SK-N-SH treated with all-trans-retinoic acid at 6 μM for 48 hours (cell line): ENCODE measurements at regions not wholly inside any gene's neighbourhood (a gene's known extent, or its start where the extent isn't known, plus 50 kb on each side); places are given as distances from the start of the nearest gene placed in this dataset.
"Not testable (repeated sequence)": the region's sequence is repeated elsewhere in the genome, so short reads cannot be mapped to it uniquely, and the experiment has no call there.

Experiments used
- ATAC-seq: fragments of 200-7000 bp; cut with Tn5 transposase; 3 replicates; pipeline ENCODE4 v1.9.1; 2020; ENCODE audit warnings: mild to moderate bottlenecking, moderate library complexity
- ARNTL ChIP-seq: fragments of 450-650 bp; formaldehyde crosslinking; IDR thresholded peaks from 2 replicates; pipeline ENCODE4 v1.5.0; 2020; ENCODE audit warnings: low read depth, mild to moderate bottlenecking, moderate library complexity, borderline replicate concordance
- BACH2 ChIP-seq: fragments of 250-450 bp; sonication (Bioruptor Pico); IDR thresholded peaks from 2 replicates; pipeline ENCODE4 v1.9.0; 2021; ENCODE audit warnings: mild to moderate bottlenecking, borderline replicate concordance
- CREB5 ChIP-seq: fragments of 250-450 bp; sonication (Bioruptor Pico); IDR thresholded peaks from 2 replicates; pipeline ENCODE4 v1.5.1; 2020; ENCODE audit warnings: low read depth, mild to moderate bottlenecking, moderate library complexity
- CSDC2 ChIP-seq: fragments of 250-450 bp; sonication (Bioruptor Pico); IDR thresholded peaks from 2 replicates; pipeline ENCODE4 v1.5.0; 2020; ENCODE audit warnings: mild to moderate bottlenecking, moderate library complexity
- ESRRG ChIP-seq: fragments of 250-450 bp; sonication (Bioruptor Pico); IDR thresholded peaks from 2 replicates; pipeline ENCODE4 v1.6.1; 2021; ENCODE audit warnings: mild to moderate bottlenecking
- GLIS3 ChIP-seq: fragments of 250-450 bp; sonication (Bioruptor Pico); IDR thresholded peaks from 2 replicates; pipeline ENCODE4 v1.5.0; 2020; ENCODE audit warnings: mild to moderate bottlenecking, moderate library complexity
- ISL1 ChIP-seq: fragments of 250-450 bp; sonication (Bioruptor Pico); IDR thresholded peaks from 2 replicates; pipeline ENCODE4 v2.1.2; 2022; ENCODE audit warnings: mild to moderate bottlenecking, moderate library complexity
- OSR1 ChIP-seq: fragments of 250-450 bp; sonication (Bioruptor Pico); IDR thresholded peaks from 2 replicates; pipeline ENCODE4 v1.8.0; 2022; ENCODE audit warnings: moderate library complexity, mild to moderate bottlenecking, inconsistent platforms
- PPARA ChIP-seq: fragments of 250-450 bp; sonication (Bioruptor Pico); IDR thresholded peaks from 2 replicates; pipeline ENCODE4 v1.5.0; 2020; ENCODE audit warnings: mild to moderate bottlenecking, borderline replicate concordance
- RARB ChIP-seq: fragments of 250-450 bp; sonication (Bioruptor Pico); IDR thresholded peaks from 2 replicates; pipeline ENCODE4 v1.8.0; 2021; ENCODE audit warnings: mild to moderate bottlenecking, moderate library complexity
- SNAI2 ChIP-seq: fragments of 250-450 bp; sonication (Bioruptor Pico); IDR thresholded peaks from 2 replicates; pipeline ENCODE4 v1.5.0; 2020; ENCODE audit warnings: mild to moderate bottlenecking, moderate library complexity
- TCF4 ChIP-seq: fragments of 250-450 bp; sonication (Bioruptor Pico); IDR thresholded peaks from 2 replicates; pipeline ENCODE4 v1.8.0; 2021; ENCODE audit warnings: mild to moderate bottlenecking, moderate library complexity, borderline replicate concordance
- TOX ChIP-seq: fragments of 250-450 bp; sonication (Bioruptor Pico); IDR thresholded peaks from 2 replicates; pipeline ENCODE4 v1.8.0; 2021; ENCODE audit warnings: mild to moderate bottlenecking, moderate library complexity, borderline replicate concordance
- ZC3H10 ChIP-seq: fragments of 250-450 bp; sonication (Bioruptor Pico); IDR thresholded peaks from 2 replicates; pipeline ENCODE4 v1.5.1; 2021; ENCODE audit warnings: mild to moderate bottlenecking, moderate library complexity
- ZFP3 ChIP-seq: fragments of 250-450 bp; sonication (Bioruptor Pico); IDR thresholded peaks from 2 replicates; pipeline ENCODE4 v1.5.0; 2020; ENCODE audit warnings: mild to moderate bottlenecking, moderate library complexity
- ZFP30 ChIP-seq: fragments of 450-650 bp; formaldehyde crosslinking; IDR thresholded peaks from 2 replicates; pipeline ENCODE4 v1.5.0; 2022; ENCODE audit warnings: mild to moderate bottlenecking, moderate library complexity
- ZNF565 ChIP-seq: fragments of 450-650 bp; formaldehyde crosslinking; conservative IDR thresholded peaks from 2 replicates; pipeline ENCODE4 v1.5.0; 2020; ENCODE audit warnings: low read depth, mild to moderate bottlenecking, moderate library complexity
- ZNF70 ChIP-seq: fragments of 450-650 bp; formaldehyde crosslinking; IDR thresholded peaks from 2 replicates; pipeline ENCODE4 v1.5.0; 2020; ENCODE audit warnings: mild to moderate bottlenecking, moderate library complexity
- ZNF8 ChIP-seq: fragments of 450-650 bp; formaldehyde crosslinking; IDR thresholded peaks from 2 replicates; pipeline ENCODE4 v1.5.0; 2020; ENCODE audit warnings: mild to moderate bottlenecking, moderate library complexity
- TF ChIP-seq, protein P1 (sequence below): fragments of 250-450 bp; sonication (Bioruptor Pico); IDR thresholded peaks from 2 replicates; pipeline ENCODE4 v1.5.1; 2021; ENCODE audit warnings: mild to moderate bottlenecking, moderate library complexity
- TF ChIP-seq, protein P2 (sequence below): fragments of 250-450 bp; sonication (Bioruptor Pico); IDR thresholded peaks from 2 replicates; pipeline ENCODE4 v1.8.0; 2021; ENCODE audit warnings: low read depth, mild to moderate bottlenecking, moderate library complexity, borderline replicate concordance
- TF ChIP-seq, protein P3 (sequence below): fragments of 250-450 bp; sonication (Bioruptor Pico); IDR thresholded peaks from 2 replicates; pipeline ENCODE4 v1.5.0; 2020; ENCODE audit warnings: mild to moderate bottlenecking, moderate library complexity

- no peak for TF ChIP-seq TCF4 (CRISPR knock-in tag)
- TF ChIP-seq OSR1 (CRISPR knock-in tag): no peak
- no peak for TF ChIP-seq ZNF565 (CRISPR knock-in tag)
- no peak for TF ChIP-seq ZFP3 (CRISPR knock-in tag)
- TF ChIP-seq ZFP30 (CRISPR knock-in tag): no peak
- TF ChIP-seq, protein P1, sequence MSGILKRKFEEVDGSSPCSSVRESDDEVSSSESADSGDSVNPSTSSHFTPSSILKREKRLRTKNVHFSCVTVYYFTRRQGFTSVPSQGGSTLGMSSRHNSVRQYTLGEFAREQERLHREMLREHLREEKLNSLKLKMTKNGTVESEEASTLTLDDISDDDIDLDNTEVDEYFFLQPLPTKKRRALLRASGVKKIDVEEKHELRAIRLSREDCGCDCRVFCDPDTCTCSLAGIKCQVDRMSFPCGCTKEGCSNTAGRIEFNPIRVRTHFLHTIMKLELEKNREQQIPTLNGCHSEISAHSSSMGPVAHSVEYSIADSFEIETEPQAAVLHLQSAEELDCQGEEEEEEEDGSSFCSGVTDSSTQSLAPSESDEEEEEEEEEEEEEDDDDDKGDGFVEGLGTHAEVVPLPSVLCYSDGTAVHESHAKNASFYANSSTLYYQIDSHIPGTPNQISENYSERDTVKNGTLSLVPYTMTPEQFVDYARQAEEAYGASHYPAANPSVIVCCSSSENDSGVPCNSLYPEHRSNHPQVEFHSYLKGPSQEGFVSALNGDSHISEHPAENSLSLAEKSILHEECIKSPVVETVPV: no peak
- no peak for TF ChIP-seq TOX (CRISPR knock-in tag)
- no peak for TF ChIP-seq ZNF70 (CRISPR knock-in tag)
- TF ChIP-seq CREB5: no peak
- TF ChIP-seq, all 23 proteins: peak for 0
- ATAC-seq: no peak
Observed at GRCh38 chr12:58117667-58118066, 176.3 kb downstream of the ATP23 start.

GRCh38 chr12:58125761-58126160 is 184.4 kb downstream of the ATP23 start:
- ATAC-seq: not testable (repeated sequence)

DNA sequence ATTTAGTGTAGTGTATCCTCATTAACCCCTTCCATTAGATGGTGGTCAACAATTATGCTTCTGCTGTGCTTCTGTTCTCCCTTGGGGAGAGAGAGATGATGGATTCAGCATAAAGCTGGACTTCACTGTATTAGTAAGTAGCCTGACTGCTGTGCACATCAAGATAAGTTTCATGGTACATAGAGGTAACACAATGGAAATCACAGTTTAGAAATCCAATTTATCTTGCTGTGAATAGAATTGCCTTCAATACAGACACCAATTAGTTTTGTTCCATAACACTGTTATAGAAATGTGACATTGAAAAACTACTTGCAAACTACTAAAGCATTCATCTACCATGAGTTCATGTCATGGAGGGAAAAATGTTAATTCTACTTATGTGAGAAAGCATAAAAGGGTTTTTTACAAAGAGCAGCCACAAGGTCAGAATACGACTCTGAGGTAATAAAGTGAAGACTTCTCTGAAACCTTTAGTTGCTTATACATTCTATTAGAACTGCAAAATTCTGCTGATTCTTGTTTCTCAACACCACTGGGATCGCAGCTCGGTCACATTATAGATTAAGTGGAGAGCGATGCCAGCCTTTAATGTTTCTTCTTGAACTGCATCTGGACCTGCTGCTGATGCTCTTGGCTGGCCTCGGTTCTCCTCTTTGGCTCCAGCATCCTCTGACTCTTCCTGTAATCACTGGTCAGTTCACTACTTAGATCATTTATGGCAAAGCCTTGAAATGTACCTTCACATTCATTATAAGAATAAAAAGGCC is 190.8 kb downstream of the ATP23 start:
- ATAC-seq: no peak
- TF ChIP-seq ZFP3 (CRISPR knock-in tag): no peak
- TF ChIP-seq ZFP30 (CRISPR knock-in tag): no peak
- no peak for TF ChIP-seq CREB5
- no peak for TF ChIP-seq ISL1 (CRISPR knock-in tag)
- TF ChIP-seq CSDC2 (CRISPR knock-in tag): no peak
- no peak for TF ChIP-seq RARB (CRISPR knock-in tag)
- no peak for TF ChIP-seq ZNF8 (CRISPR knock-in tag)
- no peak for TF ChIP-seq BACH2 (CRISPR knock-in tag)
- no peak for TF ChIP-seq TOX (CRISPR knock-in tag)
- TF ChIP-seq, all 23 proteins: peak for 0

DNA sequence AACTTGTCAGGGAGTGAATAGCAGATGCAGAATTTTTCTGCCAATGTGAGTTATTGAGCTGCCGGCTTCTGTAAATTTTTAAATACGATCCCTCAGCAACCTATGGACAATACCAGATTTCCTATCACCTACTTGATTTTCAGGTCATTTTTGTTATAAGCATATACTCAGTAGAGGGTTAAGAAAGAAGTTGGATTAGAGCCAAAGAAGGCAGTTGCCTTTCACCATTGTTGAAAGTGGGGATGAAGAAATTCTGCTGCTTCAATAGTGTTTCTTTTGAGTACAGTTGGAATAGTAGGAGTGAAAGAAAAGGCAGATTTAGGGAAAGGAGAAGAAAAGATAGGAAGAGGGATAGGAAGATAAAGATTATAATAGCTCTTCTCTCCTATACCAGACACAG is 197.1 kb downstream of the ATP23 start:
- TF ChIP-seq PPARA: no peak
- no peak for TF ChIP-seq CSDC2 (CRISPR knock-in tag)

DNA sequence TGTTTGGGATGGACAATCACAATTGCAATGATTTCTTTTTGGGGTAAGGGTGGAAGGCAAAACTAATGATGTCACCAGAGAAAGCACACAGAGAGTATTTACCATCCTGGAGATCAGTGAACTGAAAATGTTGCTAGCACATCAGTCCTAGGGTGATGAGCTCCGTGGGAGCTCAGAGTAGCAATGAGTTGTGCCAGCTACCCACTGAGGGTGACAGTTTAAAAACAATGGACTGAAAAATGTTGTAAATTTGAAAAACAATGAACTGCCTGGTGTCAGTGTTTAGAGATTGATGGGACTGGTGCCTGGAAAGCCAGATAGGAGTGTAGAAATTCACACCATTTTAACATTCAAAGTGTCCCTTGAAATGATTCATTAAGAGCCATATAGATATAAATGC is 198.5 kb downstream of the ATP23 start:
- no peak for ATAC-seq
- TF ChIP-seq, protein P2, sequence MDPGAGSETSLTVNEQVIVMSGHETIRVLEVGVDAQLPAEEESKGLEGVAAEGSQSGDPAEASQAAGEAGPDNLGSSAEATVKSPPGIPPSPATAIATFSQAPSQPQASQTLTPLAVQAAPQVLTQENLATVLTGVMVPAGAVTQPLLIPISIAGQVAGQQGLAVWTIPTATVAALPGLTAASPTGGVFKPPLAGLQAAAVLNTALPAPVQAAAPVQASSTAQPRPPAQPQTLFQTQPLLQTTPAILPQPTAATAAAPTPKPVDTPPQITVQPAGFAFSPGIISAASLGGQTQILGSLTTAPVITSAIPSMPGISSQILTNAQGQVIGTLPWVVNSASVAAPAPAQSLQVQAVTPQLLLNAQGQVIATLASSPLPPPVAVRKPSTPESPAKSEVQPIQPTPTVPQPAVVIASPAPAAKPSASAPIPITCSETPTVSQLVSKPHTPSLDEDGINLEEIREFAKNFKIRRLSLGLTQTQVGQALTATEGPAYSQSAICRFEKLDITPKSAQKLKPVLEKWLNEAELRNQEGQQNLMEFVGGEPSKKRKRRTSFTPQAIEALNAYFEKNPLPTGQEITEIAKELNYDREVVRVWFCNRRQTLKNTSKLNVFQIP (CRISPR knock-in tag): no peak
- no peak for TF ChIP-seq TOX (CRISPR knock-in tag)
- TF ChIP-seq OSR1 (CRISPR knock-in tag): no peak
- no peak for TF ChIP-seq ESRRG (CRISPR knock-in tag)
- no peak for TF ChIP-seq GLIS3
- no peak for TF ChIP-seq ZNF565 (CRISPR knock-in tag)
- TF ChIP-seq ARNTL (CRISPR knock-in tag): no peak
- TF ChIP-seq, protein P3, sequence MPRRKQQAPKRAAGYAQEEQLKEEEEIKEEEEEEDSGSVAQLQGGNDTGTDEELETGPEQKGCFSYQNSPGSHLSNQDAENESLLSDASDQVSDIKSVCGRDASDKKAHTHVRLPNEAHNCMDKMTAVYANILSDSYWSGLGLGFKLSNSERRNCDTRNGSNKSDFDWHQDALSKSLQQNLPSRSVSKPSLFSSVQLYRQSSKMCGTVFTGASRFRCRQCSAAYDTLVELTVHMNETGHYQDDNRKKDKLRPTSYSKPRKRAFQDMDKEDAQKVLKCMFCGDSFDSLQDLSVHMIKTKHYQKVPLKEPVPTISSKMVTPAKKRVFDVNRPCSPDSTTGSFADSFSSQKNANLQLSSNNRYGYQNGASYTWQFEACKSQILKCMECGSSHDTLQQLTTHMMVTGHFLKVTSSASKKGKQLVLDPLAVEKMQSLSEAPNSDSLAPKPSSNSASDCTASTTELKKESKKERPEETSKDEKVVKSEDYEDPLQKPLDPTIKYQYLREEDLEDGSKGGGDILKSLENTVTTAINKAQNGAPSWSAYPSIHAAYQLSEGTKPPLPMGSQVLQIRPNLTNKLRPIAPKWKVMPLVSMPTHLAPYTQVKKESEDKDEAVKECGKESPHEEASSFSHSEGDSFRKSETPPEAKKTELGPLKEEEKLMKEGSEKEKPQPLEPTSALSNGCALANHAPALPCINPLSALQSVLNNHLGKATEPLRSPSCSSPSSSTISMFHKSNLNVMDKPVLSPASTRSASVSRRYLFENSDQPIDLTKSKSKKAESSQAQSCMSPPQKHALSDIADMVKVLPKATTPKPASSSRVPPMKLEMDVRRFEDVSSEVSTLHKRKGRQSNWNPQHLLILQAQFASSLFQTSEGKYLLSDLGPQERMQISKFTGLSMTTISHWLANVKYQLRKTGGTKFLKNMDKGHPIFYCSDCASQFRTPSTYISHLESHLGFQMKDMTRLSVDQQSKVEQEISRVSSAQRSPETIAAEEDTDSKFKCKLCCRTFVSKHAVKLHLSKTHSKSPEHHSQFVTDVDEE (CRISPR knock-in tag): no peak
- TF ChIP-seq SNAI2 (CRISPR knock-in tag): no peak
- no peak for TF ChIP-seq CREB5
- no peak for TF ChIP-seq CSDC2 (CRISPR knock-in tag)
- TF ChIP-seq BACH2 (CRISPR knock-in tag): no peak
- no peak for TF ChIP-seq ISL1 (CRISPR knock-in tag)
- no peak for TF ChIP-seq RARB (CRISPR knock-in tag)
- TF ChIP-seq, protein P1: no peak
- TF ChIP-seq ZNF70 (CRISPR knock-in tag): no peak
- no peak for TF ChIP-seq ZC3H10

More for the DNA sequence above, 197.1 kb downstream of the ATP23 start:
- no peak for ATAC-seq
